MCF 10A (cell line): ENCODE measurements at regions not wholly inside any gene's neighbourhood (a gene's known extent, or its start where the extent isn't known, plus 50 kb on each side); places are given as distances from the start of the nearest gene placed in this dataset.
A peak's percentile ranks its signal among the peaks of the same experiment; 100 is the strongest.

ENCODE experiments used
- BruUV-seq: library from RNA; stranded (reverse); fragments of 400-500 nt; replicated peaks from 2 replicates; lab custom pipeline; 2021; lab: Mats Ljungman, UMichigan
- CTCF ChIA-PET: fragments of 300-600 bp; sonication (Branson Sonifier 250); formaldehyde crosslinking; extraction: SDS; loops from one replicate; lab custom pipeline; 2021; ENCODE audit warnings: antibody characterized with exemption, inconsistent platforms; lab: Yijun Ruan, JAX
- POLR2A ChIA-PET: fragments of 300-600, 350-650 bp; sonication (Branson Sonifier 250); formaldehyde crosslinking; extraction: SDS; loops from one replicate; lab custom pipeline; 2020; ENCODE audit warnings: antibody characterized with exemption, inconsistent platforms; lab: Yijun Ruan, JAX
- DNase-seq: peaks from one replicate; pipeline ENCODE4 v3.0.0-alpha.2; 2018; ENCODE audit not compliant: unreplicated experiment
- H3K27ac Mint-ChIP-seq: one replicate; pipeline ENCODE4 v1.8.0; 2022; ENCODE audit warnings: mild to moderate bottlenecking, low read depth, mixed read lengths; ENCODE audit not compliant: unreplicated experiment
- H3K27me3 Mint-ChIP-seq: one replicate; pipeline ENCODE4 v1.8.0; 2022; ENCODE audit warnings: mixed read lengths; ENCODE audit not compliant: insufficient read depth, unreplicated experiment
- H3K36me3 Mint-ChIP-seq: one replicate; pipeline ENCODE4 v1.8.0; 2022; ENCODE audit warnings: mild to moderate bottlenecking, moderate library complexity, mixed read lengths; ENCODE audit not compliant: insufficient read depth, unreplicated experiment
- H3K4me1 Mint-ChIP-seq: one replicate; pipeline ENCODE4 v1.8.0; 2022; ENCODE audit warnings: mixed read lengths; ENCODE audit not compliant: insufficient read depth, unreplicated experiment
- H3K4me3 Mint-ChIP-seq: one replicate; pipeline ENCODE4 v1.8.0; 2022; ENCODE audit warnings: mild to moderate bottlenecking, moderate library complexity, mixed read lengths; ENCODE audit not compliant: unreplicated experiment
- H3K9me3 Mint-ChIP-seq: one replicate; pipeline ENCODE4 v1.8.0; 2022; ENCODE audit warnings: mixed read lengths; ENCODE audit not compliant: unreplicated experiment
- CTCF ChIP-seq: fragments of 200-600 bp; IDR thresholded peaks from one replicate; pipeline ENCODE4 v1.8.0; 2022; ENCODE audit warnings: antibody characterized with exemption, mild to moderate bottlenecking; ENCODE audit not compliant: unreplicated experiment
- intact Hi-C: fragments of 100-400 bp; cut with micrococcal nuclease; formaldehyde crosslinking; loops from 2 replicates; pipeline ENCODE4 v1.14.1; 2022

GRCh38 chr17:5793899-5794298, 209.6 kb upstream of the NLRP1 start:
- CTCF ChIA-PET = interaction anchor here (0.6 to 0.8 kb wide), 4 partner anchors 8 to 1003 kb away, joined by 3 to 4 read pairs (median 3); no protein-coding TSS in a partner anchor
- Mint-ChIP-seq H3K4me1 (no peaks in the 10 kb centered on the region), H3K27me3 (peaks cover 18% of the 10 kb centered on the region), H3K27ac (no peak overlapping the region), H3K9me3 (no peaks in the 10 kb centered on the region), H3K4me3 (no peak overlapping the region), H3K36me3 (no peaks in the 10 kb centered on the region)
- TF ChIP-seq CTCF = peak; percentile 24
- no TSS peak for BruUV-seq
- DNase-seq = peak; percentile 34
- POLR2A ChIA-PET = interaction anchor here (1.0 kb wide), 1 partner anchor 18 kb away, joined by 4 read pairs; no protein-coding TSS in a partner anchor
- intact Hi-C loops = loop anchor here (5.0 kb wide), 1 partner anchor 483 kb away; no protein-coding TSS in a partner anchor

- CTCF ChIA-PET = interaction anchor here (0.6 to 1.2 kb wide), 3 partner anchors 54 to 1004 kb away, joined by 3 read pairs; no protein-coding TSS in a partner anchor
- H3K27me3 Mint-ChIP-seq = peaks cover 23% of the 10 kb centered on the region
Observed at GRCh38 chr17:5794385-5794784, 210.1 kb upstream of the NLRP1 start.

DNA sequence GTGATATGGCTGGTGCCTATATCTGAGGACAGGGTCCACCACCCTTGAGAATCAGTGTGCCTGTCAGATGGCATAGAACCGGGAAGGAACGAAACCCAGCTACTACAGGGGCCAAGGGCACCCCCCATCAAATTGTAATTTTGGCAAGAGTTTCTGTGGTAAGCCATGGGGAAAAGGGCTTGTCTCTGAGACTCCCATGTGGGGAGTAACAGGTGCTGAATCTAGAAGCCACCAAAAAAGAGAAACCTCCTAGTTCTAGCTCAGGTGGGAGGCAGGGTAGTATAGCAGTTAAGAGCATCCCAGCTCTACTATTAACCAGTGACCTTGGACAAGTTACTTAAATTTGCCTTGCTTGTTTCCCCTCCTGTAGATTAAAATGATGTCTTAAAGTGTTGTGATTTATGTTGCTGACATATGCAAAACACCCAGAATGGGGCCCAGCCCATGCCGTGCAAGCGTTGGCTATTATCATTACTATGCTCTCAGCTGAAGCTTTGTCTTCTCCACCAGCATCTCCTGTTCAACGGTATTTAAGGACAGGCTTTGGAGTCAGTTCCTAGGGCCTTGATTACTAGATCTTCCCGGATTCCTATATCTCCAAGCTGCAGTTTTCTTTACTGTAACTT, 210.7 kb upstream of the NLRP1 start:
- BruUV-seq = no TSS peak
- H3K4me3 Mint-ChIP-seq = no peak overlapping the region
- no peaks in the 10 kb centered on the region for H3K9me3 Mint-ChIP-seq
- POLR2A ChIA-PET = interaction anchor here (0.6 kb wide), 1 partner anchor 40 kb away, joined by 3 read pairs; no protein-coding TSS in a partner anchor
- no peak for TF ChIP-seq CTCF
- intact Hi-C loops = loop anchor here (5.0 kb wide), 1 partner anchor 482 kb away; no protein-coding TSS in a partner anchor
- CTCF ChIA-PET = interaction anchor here (0.6 to 1.2 kb wide), 2 partner anchors 13 to 274 kb away, joined by 3 to 4 read pairs; no protein-coding TSS in a partner anchor
- H3K36me3 Mint-ChIP-seq = no peaks in the 10 kb centered on the region
- DNase-seq = no peak
- H3K4me1 Mint-ChIP-seq = no peaks in the 10 kb centered on the region
- H3K27me3 Mint-ChIP-seq = peaks cover 26% of the 10 kb centered on the region
- no peak overlapping the region for H3K27ac Mint-ChIP-seq

More at GRCh38 chr17:5794385-5794784, 210.1 kb upstream of the NLRP1 start:
- no peaks in the 10 kb centered on the region for H3K36me3 Mint-ChIP-seq
- DNase-seq = no peak
- no peak overlapping the region for H3K4me3 Mint-ChIP-seq
- H3K9me3 Mint-ChIP-seq = no peaks in the 10 kb centered on the region
- no peak for TF ChIP-seq CTCF
- BruUV-seq = no TSS peak
- H3K4me1 Mint-ChIP-seq = no peaks in the 10 kb centered on the region
- no peak overlapping the region for H3K27ac Mint-ChIP-seq
- intact Hi-C loops = loop anchor here (5.0 kb wide), 1 partner anchor 483 kb away; no protein-coding TSS in a partner anchor
- POLR2A ChIA-PET = interaction anchor here (1.0 kb wide), 1 partner anchor 19 kb away, joined by 4 read pairs; no protein-coding TSS in a partner anchor

GRCh38 chr17:5797447-5798050, 213.2 kb upstream of the NLRP1 start:
- DNase-seq = no peak
- no peak for TF ChIP-seq CTCF
- Mint-ChIP-seq H3K27me3 (peaks cover 26% of the 10 kb centered on the region), H3K4me1 (no peaks in the 10 kb centered on the region), H3K27ac (no peak overlapping the region), H3K9me3 (no peaks in the 10 kb centered on the region), H3K4me3 (no peak overlapping the region), H3K36me3 (no peaks in the 10 kb centered on the region)
- ChIA-PET CTCF (interaction anchor here (0.5 to 1.0 kb wide), 2 partner anchors 49 to 483 kb away, joined by 3 read pairs; no protein-coding TSS in a partner anchor), POLR2A (no interaction called here)
- BruUV-seq = no TSS peak
- intact Hi-C loops = no loop called here
